Glutamatergic neuron (in vitro differentiated cells): ENCODE measurements at regions not wholly inside any gene's neighbourhood (a gene's known extent, or its start where the extent isn't known, plus 50 kb on each side); places are given as distances from the start of the nearest gene placed in this dataset.

Experiments
- DNase-seq: peaks from one replicate; pipeline ENCODE4 v3.0.0; 2022
- H3K27ac Mint-ChIP-seq: one replicate; pipeline ENCODE4 v1.8.0; 2020; ENCODE audit warnings: mild to moderate bottlenecking, mixed read lengths, inconsistent platforms; ENCODE audit not compliant: unreplicated experiment
- H3K27me3 Mint-ChIP-seq: one replicate; pipeline ENCODE4 v1.8.0; 2020; ENCODE audit warnings: mild to moderate bottlenecking, moderate library complexity, mixed read lengths, inconsistent platforms; ENCODE audit not compliant: unreplicated experiment
- H3K36me3 Mint-ChIP-seq: one replicate; pipeline ENCODE4 v1.8.0; 2020; ENCODE audit warnings: mild to moderate bottlenecking, mixed read lengths, inconsistent platforms; ENCODE audit not compliant: unreplicated experiment
- H3K4me1 Mint-ChIP-seq: one replicate; pipeline ENCODE4 v1.8.0; 2020; ENCODE audit warnings: mild to moderate bottlenecking, low read depth, mixed read lengths, inconsistent platforms; ENCODE audit not compliant: unreplicated experiment
- H3K4me3 Mint-ChIP-seq: one replicate; pipeline ENCODE4 v1.8.0; 2020; ENCODE audit warnings: mild to moderate bottlenecking, mixed read lengths, inconsistent platforms; ENCODE audit not compliant: unreplicated experiment
- H3K9me3 Mint-ChIP-seq: one replicate; pipeline ENCODE4 v1.8.0; 2020; ENCODE audit warnings: mild to moderate bottlenecking, moderate library complexity, mixed read lengths, inconsistent platforms; ENCODE audit not compliant: unreplicated experiment
- TF ChIP-seq, protein P1 (sequence below): fragments of 200-600 bp; sonication (generic); IDR thresholded peaks from one replicate; pipeline ENCODE4 v1.5.0; 2021; ENCODE audit not compliant: partially characterized antibody, unreplicated experiment

DNA sequence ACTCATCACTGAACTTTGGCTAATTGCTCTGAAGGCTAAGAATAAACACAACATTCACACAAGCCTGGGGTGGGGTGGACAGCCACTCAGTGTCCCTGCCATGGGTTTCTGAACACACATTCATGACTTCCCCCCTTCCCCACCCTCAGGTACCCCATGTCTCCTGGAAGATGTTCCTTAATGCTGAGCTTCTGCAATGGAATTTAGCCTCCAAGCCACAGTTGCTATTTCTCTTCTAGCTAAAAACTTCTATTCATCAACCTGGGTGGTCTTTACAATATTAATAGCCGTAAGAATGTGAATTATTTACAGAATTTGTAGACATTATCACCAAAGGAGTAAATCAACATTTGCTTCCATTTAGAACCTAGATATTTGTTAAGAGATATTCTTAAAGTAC, 175.1 kb downstream of the ACKR3 start:
- Mint-ChIP-seq H3K36me3 (no peaks in the 10 kb centered on the region), H3K4me3 (no peak overlapping the region), H3K9me3 (peaks cover 5% of the 10 kb centered on the region), H3K4me1 (peaks cover 13% of the 10 kb centered on the region), H3K27me3 (no peaks in the 10 kb centered on the region), H3K27ac (no peak overlapping the region)
- no peak for DNase-seq
- TF ChIP-seq, protein P1, sequence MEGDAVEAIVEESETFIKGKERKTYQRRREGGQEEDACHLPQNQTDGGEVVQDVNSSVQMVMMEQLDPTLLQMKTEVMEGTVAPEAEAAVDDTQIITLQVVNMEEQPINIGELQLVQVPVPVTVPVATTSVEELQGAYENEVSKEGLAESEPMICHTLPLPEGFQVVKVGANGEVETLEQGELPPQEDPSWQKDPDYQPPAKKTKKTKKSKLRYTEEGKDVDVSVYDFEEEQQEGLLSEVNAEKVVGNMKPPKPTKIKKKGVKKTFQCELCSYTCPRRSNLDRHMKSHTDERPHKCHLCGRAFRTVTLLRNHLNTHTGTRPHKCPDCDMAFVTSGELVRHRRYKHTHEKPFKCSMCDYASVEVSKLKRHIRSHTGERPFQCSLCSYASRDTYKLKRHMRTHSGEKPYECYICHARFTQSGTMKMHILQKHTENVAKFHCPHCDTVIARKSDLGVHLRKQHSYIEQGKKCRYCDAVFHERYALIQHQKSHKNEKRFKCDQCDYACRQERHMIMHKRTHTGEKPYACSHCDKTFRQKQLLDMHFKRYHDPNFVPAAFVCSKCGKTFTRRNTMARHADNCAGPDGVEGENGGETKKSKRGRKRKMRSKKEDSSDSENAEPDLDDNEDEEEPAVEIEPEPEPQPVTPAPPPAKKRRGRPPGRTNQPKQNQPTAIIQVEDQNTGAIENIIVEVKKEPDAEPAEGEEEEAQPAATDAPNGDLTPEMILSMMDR: no peak

DNA sequence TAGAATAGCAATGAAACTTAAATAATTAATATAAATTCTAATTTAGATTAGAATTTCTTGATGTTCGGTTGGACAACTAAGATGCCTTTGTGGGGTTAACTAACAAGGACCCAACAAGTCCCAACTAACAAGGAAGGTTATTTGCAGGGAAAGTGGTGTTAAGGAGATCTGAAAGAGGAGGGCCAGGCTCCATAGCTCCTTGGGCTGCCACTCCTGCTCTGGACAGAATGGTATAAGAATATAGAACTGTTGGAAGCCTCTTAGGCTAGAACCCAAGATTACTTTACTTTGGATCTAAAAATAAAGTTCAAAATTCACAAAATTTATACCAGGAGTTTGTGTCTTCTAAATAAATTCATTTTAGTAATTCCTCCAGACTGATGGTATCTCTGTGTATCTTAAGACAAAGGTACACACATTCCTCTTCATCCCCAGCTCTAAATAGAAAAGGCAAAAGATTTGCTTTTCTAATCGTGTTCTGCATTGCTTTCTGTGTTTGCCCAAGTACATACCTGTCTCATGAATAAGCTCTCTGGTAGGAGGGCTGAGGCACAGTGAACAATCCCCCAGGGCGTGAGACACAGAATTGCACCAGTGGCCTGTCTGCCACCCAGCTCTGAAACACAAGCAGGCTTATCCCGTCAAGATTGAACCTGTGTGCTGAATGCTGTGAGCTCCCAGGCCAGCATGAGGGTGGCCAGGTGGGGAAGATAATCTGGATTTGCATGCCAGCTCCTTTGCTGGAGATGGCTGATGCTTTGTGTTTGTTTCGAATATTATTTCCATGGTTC, 176.0 kb downstream of the ACKR3 start:
- H3K4me3 Mint-ChIP-seq: no peak overlapping the region

DNA sequence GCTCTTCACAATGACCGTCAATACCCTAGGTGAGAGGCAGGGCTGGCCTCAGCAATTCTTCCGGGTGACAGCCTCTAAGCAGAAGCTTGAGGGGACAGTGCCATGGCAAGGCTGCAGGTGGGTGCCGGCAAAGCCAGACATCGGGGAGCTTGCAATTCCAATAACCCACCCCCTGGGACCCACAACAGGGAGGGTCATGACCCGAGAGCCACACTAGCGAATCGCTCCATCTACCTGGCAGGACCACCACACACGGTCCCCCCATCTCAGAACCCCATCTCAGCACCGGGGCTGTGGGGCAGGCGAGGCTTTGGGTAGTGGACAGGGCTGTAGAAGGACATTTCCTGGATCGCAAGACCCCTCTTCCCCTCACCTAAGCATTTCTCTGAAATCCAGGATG, 177.2 kb downstream of the ACKR3 start:
- peaks cover 13% of the 10 kb centered on the region for H3K4me1 Mint-ChIP-seq
- no peaks in the 10 kb centered on the region for H3K27me3 Mint-ChIP-seq
- no peaks in the 10 kb centered on the region for H3K36me3 Mint-ChIP-seq
- no peak for DNase-seq
- H3K4me3 Mint-ChIP-seq: no peak overlapping the region
- TF ChIP-seq, protein P1: no peak
- H3K27ac Mint-ChIP-seq: no peak overlapping the region
- peaks cover 7% of the 10 kb centered on the region for H3K9me3 Mint-ChIP-seq

More for the DNA sequence above, 176.0 kb downstream of the ACKR3 start:
- Mint-ChIP-seq H3K27me3 (no peaks in the 10 kb centered on the region), H3K36me3 (no peaks in the 10 kb centered on the region), H3K4me1 (peaks cover 13% of the 10 kb centered on the region), H3K9me3 (peaks cover 7% of the 10 kb centered on the region), H3K27ac (no peak overlapping the region)
- TF ChIP-seq, protein P1: no peak
- no peak for DNase-seq

DNA sequence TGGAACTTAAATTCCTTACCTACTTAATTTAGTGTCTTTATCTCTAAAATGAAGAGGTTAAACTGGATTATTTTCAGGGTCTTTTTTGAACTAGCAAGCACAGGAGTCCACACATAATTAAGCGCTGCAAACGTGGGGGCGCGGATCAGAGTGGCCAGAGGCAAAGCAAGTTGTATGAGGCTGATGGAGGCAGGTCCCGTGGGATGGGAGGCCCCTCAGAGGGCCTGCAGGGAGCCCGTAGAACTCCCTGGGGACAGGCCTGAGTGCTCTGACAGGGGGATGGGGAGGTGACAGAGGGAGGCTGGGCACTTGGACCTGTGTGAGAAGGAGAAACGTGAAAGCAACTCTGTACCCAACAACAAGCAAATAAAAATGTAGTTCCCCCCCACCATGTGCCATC, 177.8 kb downstream of the ACKR3 start:
- Mint-ChIP-seq H3K4me1 (peaks cover 13% of the 10 kb centered on the region), H3K36me3 (no peaks in the 10 kb centered on the region), H3K27ac (no peak overlapping the region), H3K9me3 (peaks cover 7% of the 10 kb centered on the region), H3K4me3 (no peak overlapping the region), H3K27me3 (no peaks in the 10 kb centered on the region)
- DNase-seq: no peak
- TF ChIP-seq, protein P1: no peak

DNA sequence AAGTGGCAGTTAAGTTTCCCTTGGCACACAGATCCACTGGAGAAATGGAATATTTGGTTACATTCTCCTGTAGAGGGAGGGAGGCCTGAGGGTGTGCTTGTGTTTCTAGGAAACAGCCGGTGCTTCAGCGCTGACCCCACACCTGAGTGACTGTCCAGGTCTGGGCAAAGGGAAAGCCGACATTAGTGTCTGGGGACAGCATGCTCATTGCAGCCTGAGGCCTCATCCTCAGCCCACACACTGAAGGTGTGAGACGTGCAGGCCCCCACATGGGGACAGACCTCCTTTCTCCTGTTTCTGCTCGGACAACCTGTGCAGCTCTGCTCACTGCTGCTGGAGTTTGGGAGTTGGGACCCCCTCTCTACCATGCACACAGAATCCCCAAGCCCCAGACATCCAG, 178.3 kb downstream of the ACKR3 start:
- Mint-ChIP-seq H3K9me3 (peaks cover 7% of the 10 kb centered on the region), H3K27ac (no peak overlapping the region), H3K4me1 (peaks cover 13% of the 10 kb centered on the region), H3K27me3 (no peaks in the 10 kb centered on the region), H3K4me3 (no peak overlapping the region), H3K36me3 (no peaks in the 10 kb centered on the region)
- TF ChIP-seq, protein P1: no peak
- no peak for DNase-seq
